ENCODE measurements at regions not wholly inside any gene's neighbourhood (a gene's known extent, or its start where the extent isn't known, plus 50 kb on each side); places are given as distances from the start of the nearest gene placed in this dataset.

DNA sequence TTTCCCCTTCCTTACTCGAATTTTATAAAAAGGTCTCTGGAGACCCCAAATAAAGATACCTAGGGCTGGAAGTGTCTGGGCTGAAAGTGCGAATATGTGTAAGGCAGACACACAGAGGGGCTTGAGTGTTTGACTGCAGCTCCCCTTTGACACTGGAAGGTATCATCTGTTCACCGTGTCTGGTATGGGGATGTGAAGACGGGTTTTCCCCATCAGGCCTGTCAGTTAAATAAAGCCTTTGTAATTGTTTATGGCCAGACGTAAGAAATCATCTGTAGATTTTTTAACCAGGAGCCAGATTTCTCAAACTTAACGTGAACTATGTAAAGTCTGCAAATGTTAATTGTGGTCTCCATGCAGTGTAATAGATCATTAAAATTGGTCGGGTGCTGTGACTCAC, 1173.4 kb downstream of the AMY1C start:
- ATAC-seq (ENCODE audit: low read depth) (no peak), DNase-seq (no peak)
- no peak overlapping the region for H3K27ac Mint-ChIP-seq
- TF ChIP-seq, protein P1, sequence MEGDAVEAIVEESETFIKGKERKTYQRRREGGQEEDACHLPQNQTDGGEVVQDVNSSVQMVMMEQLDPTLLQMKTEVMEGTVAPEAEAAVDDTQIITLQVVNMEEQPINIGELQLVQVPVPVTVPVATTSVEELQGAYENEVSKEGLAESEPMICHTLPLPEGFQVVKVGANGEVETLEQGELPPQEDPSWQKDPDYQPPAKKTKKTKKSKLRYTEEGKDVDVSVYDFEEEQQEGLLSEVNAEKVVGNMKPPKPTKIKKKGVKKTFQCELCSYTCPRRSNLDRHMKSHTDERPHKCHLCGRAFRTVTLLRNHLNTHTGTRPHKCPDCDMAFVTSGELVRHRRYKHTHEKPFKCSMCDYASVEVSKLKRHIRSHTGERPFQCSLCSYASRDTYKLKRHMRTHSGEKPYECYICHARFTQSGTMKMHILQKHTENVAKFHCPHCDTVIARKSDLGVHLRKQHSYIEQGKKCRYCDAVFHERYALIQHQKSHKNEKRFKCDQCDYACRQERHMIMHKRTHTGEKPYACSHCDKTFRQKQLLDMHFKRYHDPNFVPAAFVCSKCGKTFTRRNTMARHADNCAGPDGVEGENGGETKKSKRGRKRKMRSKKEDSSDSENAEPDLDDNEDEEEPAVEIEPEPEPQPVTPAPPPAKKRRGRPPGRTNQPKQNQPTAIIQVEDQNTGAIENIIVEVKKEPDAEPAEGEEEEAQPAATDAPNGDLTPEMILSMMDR (IDR thresholded peaks at IDR 0.05), result no peak
- no peaks in the 10 kb centered on the region for H3K27me3 Mint-ChIP-seq
- H3K9me3 Mint-ChIP-seq, result no peaks in the 10 kb centered on the region
- CTCF ChIA-PET, result no interaction called here
- intact Hi-C loops (cut with micrococcal nuclease), result no loop called here
- H3K36me3 Mint-ChIP-seq (ENCODE audit: low read depth), result no peaks in the 10 kb centered on the region
- H3K4me3 Mint-ChIP-seq, result no peak overlapping the region
- no peaks in the 10 kb centered on the region for H3K4me1 Mint-ChIP-seq
- POLR2A ChIA-PET, result no interaction called here

DNA sequence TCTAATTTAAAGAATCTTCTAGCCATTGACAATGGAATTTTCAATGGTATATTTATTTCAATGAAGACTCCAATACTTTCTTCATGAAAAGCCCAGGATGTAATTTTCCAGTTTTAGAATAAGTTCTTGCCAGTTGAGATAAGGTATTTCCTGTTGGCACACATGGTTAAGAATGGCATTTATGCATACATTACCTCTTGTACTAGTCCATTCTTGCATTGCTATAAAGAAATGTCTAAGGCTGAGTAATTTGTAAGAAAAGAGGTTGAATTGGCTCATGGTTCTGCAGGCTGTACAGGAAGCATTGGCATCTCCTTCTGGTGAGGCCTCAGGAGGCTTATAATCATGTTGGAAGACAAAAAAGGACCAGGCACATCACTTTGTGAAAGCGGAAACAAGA, 1179.6 kb downstream of the AMY1C start:
- intact Hi-C loops (cut with micrococcal nuclease), result no loop called here
- ChIA-PET CTCF (no interaction called here), POLR2A (no interaction called here)
- H3K9me3 Mint-ChIP-seq, result no peaks in the 10 kb centered on the region
- H3K27me3 Mint-ChIP-seq, result no peaks in the 10 kb centered on the region
- H3K4me3 Mint-ChIP-seq, result no peak overlapping the region
- no peaks in the 10 kb centered on the region for H3K36me3 Mint-ChIP-seq (ENCODE audit: low read depth)
- TF ChIP-seq, protein P1 (IDR thresholded peaks at IDR 0.05), result no peak
- no peak for DNase-seq
- no peak for ATAC-seq (ENCODE audit: low read depth)
- H3K4me1 Mint-ChIP-seq, result peaks cover 9% of the 10 kb centered on the region
- no peak overlapping the region for H3K27ac Mint-ChIP-seq

DNA sequence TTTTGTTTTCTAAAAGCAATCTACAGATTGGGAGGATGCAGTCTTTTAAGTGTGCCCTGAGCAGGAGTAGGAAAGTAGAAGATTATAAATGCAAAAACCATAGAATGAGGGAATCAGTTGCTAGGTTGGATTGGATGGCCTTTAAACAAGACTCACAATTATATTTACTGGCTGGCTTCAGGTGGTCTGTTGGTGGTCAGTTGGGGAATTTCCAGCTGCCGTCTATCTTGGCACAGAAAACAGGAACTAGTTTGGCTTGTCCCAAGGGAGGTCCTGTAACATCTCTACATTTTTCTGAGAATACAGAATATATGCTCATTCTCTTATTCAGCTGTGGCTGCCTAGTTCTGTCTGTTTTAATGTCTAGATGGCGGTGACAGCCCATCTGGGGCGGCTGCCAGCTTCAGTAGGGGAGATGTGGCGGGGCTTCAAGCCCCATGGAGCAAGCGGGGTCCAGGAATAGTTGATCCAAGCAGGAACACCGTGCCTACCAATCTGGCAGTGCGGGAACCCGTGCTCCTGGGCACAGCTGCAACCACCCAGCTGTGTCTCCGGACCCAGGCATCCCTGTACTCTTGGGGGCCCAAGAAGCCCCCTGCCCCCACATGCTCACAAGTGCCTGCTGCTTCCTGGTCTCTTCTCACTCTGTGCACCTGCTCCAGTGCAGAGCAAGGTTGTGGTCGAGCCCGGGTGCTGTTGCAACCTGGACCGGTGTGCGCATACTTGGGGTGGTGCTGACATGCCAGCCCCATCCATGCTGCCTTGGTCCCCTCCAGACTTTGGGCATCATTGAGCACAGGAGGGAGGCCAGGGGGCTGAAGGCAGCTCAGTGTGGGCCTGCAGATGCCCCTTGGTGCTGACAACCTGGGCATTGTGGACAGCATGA, 1182.6 kb downstream of the AMY1C start:
- Mint-ChIP-seq H3K4me1 (peaks cover 9% of the 10 kb centered on the region), H3K27ac (no peak overlapping the region), H3K4me3 (no peak overlapping the region), H3K9me3 (no peaks in the 10 kb centered on the region), H3K36me3 (ENCODE audit: low read depth) (no peaks in the 10 kb centered on the region), H3K27me3 (no peaks in the 10 kb centered on the region)
- TF ChIP-seq, protein P1 (IDR thresholded peaks at IDR 0.05), result no peak
- intact Hi-C loops (cut with micrococcal nuclease), result no loop called here
- DNase-seq (no peak), ATAC-seq (ENCODE audit: low read depth) (peak; percentile 47)
- ChIA-PET POLR2A (no interaction called here), CTCF (no interaction called here)

DNA sequence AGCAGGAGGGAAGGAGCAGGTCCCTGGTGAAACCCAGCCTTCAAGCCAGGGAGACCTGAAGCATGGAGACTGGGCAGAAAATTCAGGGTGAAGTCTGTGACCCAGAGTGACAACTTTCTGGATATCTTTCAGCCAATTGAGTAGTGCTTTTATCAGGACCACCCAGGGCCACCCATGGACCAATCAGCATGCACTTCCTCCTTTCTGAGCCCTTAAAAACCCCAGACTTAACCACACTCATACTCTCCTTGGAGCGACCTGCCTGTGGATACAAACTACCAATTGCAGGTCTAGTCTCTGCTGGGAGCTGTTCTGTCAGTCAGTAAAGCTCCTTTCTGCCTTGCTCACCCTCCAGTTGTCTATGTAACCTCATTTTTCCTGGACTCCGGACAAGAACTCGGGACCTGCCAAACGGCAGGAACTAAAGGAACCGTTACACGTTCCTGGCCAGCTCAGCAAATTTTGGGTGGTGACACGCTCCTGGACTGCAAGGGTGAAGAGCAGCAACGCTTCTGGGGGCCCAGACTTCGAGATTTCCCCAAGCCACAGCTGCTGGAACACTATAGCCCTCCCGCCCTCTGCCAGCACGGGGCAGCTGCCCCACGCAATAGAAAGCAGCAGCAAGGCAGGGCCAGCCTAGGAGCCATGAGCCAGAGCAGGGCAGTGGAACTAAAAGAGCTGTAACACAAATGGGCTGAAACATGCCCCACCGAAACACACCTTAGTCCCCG, 1183.4 kb downstream of the AMY1C start:
- DNase-seq (no peak), ATAC-seq (ENCODE audit: low read depth) (no peak)
- H3K36me3 Mint-ChIP-seq (ENCODE audit: low read depth), result no peaks in the 10 kb centered on the region
- intact Hi-C loops (cut with micrococcal nuclease), result no loop called here
- CTCF ChIA-PET, result no interaction called here
- TF ChIP-seq, protein P1 (IDR thresholded peaks at IDR 0.05), result no peak
- H3K4me3 Mint-ChIP-seq, result no peak overlapping the region
- no peak overlapping the region for H3K27ac Mint-ChIP-seq
- no peaks in the 10 kb centered on the region for H3K9me3 Mint-ChIP-seq
- H3K4me1 Mint-ChIP-seq, result peaks cover 9% of the 10 kb centered on the region
- POLR2A ChIA-PET, result no interaction called here
- H3K27me3 Mint-ChIP-seq, result no peaks in the 10 kb centered on the region

DNA sequence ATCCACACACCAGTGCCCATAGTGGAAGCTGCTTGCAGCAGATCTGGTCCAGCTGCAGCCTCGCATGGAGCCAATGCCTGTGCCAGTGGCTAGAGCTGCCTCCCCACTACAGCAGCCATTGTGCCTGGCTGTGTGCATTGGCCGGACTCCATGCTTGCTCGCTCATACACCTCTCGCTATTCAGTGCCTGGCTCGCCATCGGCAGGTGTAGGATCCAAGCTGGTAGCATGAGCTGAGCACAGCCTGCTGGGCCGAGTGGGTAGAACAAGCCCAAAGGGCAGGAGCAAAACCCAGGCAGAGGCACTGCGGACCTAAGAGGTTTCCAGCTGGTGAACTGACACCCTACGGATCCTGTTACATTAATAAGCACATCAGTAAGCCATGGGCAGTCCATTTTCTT, 1184.1 kb downstream of the AMY1C start:
- ATAC-seq (ENCODE audit: low read depth), result no peak
- Mint-ChIP-seq H3K36me3 (ENCODE audit: low read depth) (no peaks in the 10 kb centered on the region), H3K9me3 (no peaks in the 10 kb centered on the region), H3K4me1 (peaks cover 9% of the 10 kb centered on the region), H3K27ac (no peak overlapping the region), H3K4me3 (no peak overlapping the region), H3K27me3 (no peaks in the 10 kb centered on the region)
- no peak for DNase-seq
- intact Hi-C loops (cut with micrococcal nuclease), result no loop called here
- POLR2A ChIA-PET, result no interaction called here
- CTCF ChIA-PET, result no interaction called here
- TF ChIP-seq, protein P1 (IDR thresholded peaks at IDR 0.05), result no peak

Data from activated B cell treated with CpG ODN at 0.5 μM for 24 hours (primary cell).